Neural crest cell (in vitro differentiated cells): ENCODE measurements at regions not wholly inside any gene's neighbourhood (a gene's known extent, or its start where the extent isn't known, plus 50 kb on each side); places are given as distances from the start of the nearest gene placed in this dataset.

Experiments used
- DNase-seq: peaks from one replicate; pipeline ENCODE4 v3.0.0; 2021; ENCODE audit warnings: low read depth, mixed read lengths, low spot score
- H3K27ac Mint-ChIP-seq: one replicate; pipeline ENCODE4 v1.8.0; 2021; ENCODE audit warnings: mild to moderate bottlenecking, mixed read lengths; ENCODE audit not compliant: unreplicated experiment
- H3K27me3 Mint-ChIP-seq: 2 replicates; pipeline ENCODE4 v1.8.0; 2021; ENCODE audit warnings: low read depth, mild to moderate bottlenecking, mixed read lengths
- H3K36me3 Mint-ChIP-seq: 2 replicates; pipeline ENCODE4 v1.8.0; 2021; ENCODE audit warnings: low read depth, mild to moderate bottlenecking, mixed read lengths
- H3K4me1 Mint-ChIP-seq: 2 replicates; pipeline ENCODE4 v1.8.0; 2021; ENCODE audit warnings: mixed read lengths
- H3K4me3 Mint-ChIP-seq: one replicate; pipeline ENCODE4 v1.8.0; 2021; ENCODE audit warnings: mild to moderate bottlenecking, mixed read lengths
- H3K9me3 Mint-ChIP-seq: 2 replicates; pipeline ENCODE4 v1.8.0; 2021; ENCODE audit warnings: mixed read lengths
- TF ChIP-seq, protein P1 (sequence below): fragments of 200-600 bp; sonication (generic); conservative IDR thresholded peaks from 2 replicates; pipeline ENCODE4 v1.5.0; 2021; ENCODE audit warnings: antibody characterized with exemption, mild to moderate bottlenecking

GRCh38 chr9:135267191-135267809, 179.8 kb downstream of the OLFM1 start:
- Mint-ChIP-seq H3K9me3 (no peaks in the 10 kb centered on the region), H3K27me3 (no peaks in the 10 kb centered on the region), H3K4me1 (peaks cover 9% of the 10 kb centered on the region), H3K27ac (no peak overlapping the region), H3K36me3 (no peaks in the 10 kb centered on the region), H3K4me3 (no peak overlapping the region)
- TF ChIP-seq, protein P1, sequence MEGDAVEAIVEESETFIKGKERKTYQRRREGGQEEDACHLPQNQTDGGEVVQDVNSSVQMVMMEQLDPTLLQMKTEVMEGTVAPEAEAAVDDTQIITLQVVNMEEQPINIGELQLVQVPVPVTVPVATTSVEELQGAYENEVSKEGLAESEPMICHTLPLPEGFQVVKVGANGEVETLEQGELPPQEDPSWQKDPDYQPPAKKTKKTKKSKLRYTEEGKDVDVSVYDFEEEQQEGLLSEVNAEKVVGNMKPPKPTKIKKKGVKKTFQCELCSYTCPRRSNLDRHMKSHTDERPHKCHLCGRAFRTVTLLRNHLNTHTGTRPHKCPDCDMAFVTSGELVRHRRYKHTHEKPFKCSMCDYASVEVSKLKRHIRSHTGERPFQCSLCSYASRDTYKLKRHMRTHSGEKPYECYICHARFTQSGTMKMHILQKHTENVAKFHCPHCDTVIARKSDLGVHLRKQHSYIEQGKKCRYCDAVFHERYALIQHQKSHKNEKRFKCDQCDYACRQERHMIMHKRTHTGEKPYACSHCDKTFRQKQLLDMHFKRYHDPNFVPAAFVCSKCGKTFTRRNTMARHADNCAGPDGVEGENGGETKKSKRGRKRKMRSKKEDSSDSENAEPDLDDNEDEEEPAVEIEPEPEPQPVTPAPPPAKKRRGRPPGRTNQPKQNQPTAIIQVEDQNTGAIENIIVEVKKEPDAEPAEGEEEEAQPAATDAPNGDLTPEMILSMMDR, result no peak
- DNase-seq, result no peak

DNA sequence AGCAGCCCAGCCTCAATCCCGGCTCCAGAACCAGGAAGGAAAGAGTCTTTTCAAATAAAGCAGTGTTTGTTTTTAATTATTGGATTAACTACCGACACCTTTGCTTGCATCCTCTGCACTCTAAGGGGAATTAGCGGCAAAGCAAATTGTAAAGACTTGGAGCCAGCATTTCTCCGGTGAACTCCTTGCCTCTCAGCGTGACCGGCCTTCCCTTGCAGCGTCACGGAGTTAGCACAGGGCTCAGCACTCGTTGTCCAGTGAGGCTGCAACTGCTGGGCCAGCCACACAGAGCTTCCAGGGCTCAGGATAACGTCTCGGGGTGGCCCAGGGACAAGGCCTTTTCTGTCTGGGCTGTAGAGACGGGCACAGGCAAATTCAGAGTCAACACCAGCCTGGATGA, 180.6 kb downstream of the OLFM1 start:
- H3K4me1 Mint-ChIP-seq, result peaks cover 9% of the 10 kb centered on the region
- no peaks in the 10 kb centered on the region for H3K27me3 Mint-ChIP-seq
- no peak overlapping the region for H3K4me3 Mint-ChIP-seq
- H3K27ac Mint-ChIP-seq, result no peak overlapping the region
- no peaks in the 10 kb centered on the region for H3K36me3 Mint-ChIP-seq
- no peak for DNase-seq
- H3K9me3 Mint-ChIP-seq, result no peaks in the 10 kb centered on the region
- TF ChIP-seq, protein P1, result no peak

DNA sequence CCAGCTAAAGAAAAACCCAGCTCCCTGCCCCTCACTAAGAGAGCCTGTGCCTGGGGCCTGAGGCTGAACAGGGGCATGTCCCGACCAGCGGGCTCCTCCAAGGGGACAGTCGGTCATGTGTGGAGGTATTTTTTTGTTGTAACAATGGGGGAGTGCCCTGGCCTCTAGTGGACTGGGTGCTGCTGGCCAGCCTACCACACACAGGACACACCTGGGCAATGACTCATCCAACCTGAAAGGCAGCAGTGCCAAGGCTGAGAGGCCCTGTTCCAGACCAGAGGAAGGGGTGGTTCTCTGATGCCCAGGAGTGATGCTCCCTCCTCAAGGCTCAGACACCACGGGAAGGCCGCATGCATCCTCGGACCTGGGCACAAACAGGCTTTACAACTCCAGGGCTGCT, 181.5 kb downstream of the OLFM1 start:
- DNase-seq, result no peak
- H3K36me3 Mint-ChIP-seq, result no peaks in the 10 kb centered on the region
- no peaks in the 10 kb centered on the region for H3K9me3 Mint-ChIP-seq
- peaks cover 9% of the 10 kb centered on the region for H3K4me1 Mint-ChIP-seq
- H3K27ac Mint-ChIP-seq, result no peak overlapping the region
- no peak overlapping the region for H3K4me3 Mint-ChIP-seq
- TF ChIP-seq, protein P1, result no peak
- no peaks in the 10 kb centered on the region for H3K27me3 Mint-ChIP-seq

GRCh38 chr9:135269912-135270830, 182.7 kb downstream of the OLFM1 start:
- TF ChIP-seq, protein P1, result no peak
- Mint-ChIP-seq H3K36me3 (no peaks in the 10 kb centered on the region), H3K4me1 (peaks cover 9% of the 10 kb centered on the region), H3K27ac (no peak overlapping the region), H3K9me3 (no peaks in the 10 kb centered on the region), H3K4me3 (no peak overlapping the region), H3K27me3 (no peaks in the 10 kb centered on the region)
- DNase-seq, result no peak

GRCh38 chr9:135271425-135271824, 184.0 kb downstream of the OLFM1 start:
- Mint-ChIP-seq H3K27ac (no peak overlapping the region), H3K27me3 (no peaks in the 10 kb centered on the region), H3K4me1 (peaks cover 9% of the 10 kb centered on the region), H3K36me3 (no peaks in the 10 kb centered on the region), H3K9me3 (no peaks in the 10 kb centered on the region), H3K4me3 (no peak overlapping the region)
- TF ChIP-seq, protein P1, result no peak
- no peak for DNase-seq
